NT2/D1 (cell line): ENCODE measurements at regions not wholly inside any gene's neighbourhood (a gene's known extent, or its start where the extent isn't known, plus 50 kb on each side); places are given as distances from the start of the nearest gene placed in this dataset.

ENCODE experiments used
- YY1 ChIP-seq: IDR thresholded peaks from 2 replicates; pipeline ENCODE4 v1.6.1; 2011; ENCODE audit not compliant: insufficient read length, insufficient read depth
- ZNF274 ChIP-seq: IDR thresholded peaks from 2 replicates; pipeline ENCODE4 v1.6.1; 2011; ENCODE audit warnings: mild to moderate bottlenecking, low read depth, low read length

- TF ChIP-seq ZNF274 (no peak), YY1 (no peak)
Measured at GRCh38 chr12:19689801-19690472, 250.6 kb downstream of the AEBP2 start.
